DMS114 treated with DMSO at 0.1 percent for 48 hours (cell line): ENCODE measurements at regions not wholly inside any gene's neighbourhood (a gene's known extent, or its start where the extent isn't known, plus 50 kb on each side); places are given as distances from the start of the nearest gene placed in this dataset.

Source experiments
- DNase-seq: peaks from one replicate; lab custom pipeline; 2025; ENCODE audit not compliant: unreplicated experiment; lab: John Stamatoyannopoulos, UW

GRCh38 chr2:204220896-204221295 lies 284.3 kb downstream of the ICOS start:
- no peak for DNase-seq

- no peak for DNase-seq
Observed at GRCh38 chr2:204223046-204223445, 286.5 kb downstream of the ICOS start.

GRCh38 chr2:204223544-204223943 lies 287.0 kb downstream of the ICOS start:
- DNase-seq: no peak

- DNase-seq: no peak
Observed at GRCh38 chr2:204225671-204226073, 289.1 kb downstream of the ICOS start.

- DNase-seq: no peak
Observed at GRCh38 chr2:204226305-204226880, 289.8 kb downstream of the ICOS start.

- no peak for DNase-seq
Observed at GRCh38 chr2:204228169-204228886, 291.8 kb downstream of the ICOS start.

- no peak for DNase-seq
Observed at GRCh38 chr2:204234248-204234647, 297.7 kb downstream of the ICOS start.

GRCh38 chr2:204234879-204235278 lies 298.3 kb downstream of the ICOS start:
- no peak for DNase-seq

- no peak for DNase-seq
Observed at GRCh38 chr2:204237416-204237815, 300.9 kb downstream of the ICOS start.

GRCh38 chr2:204239411-204240165 lies 303.0 kb downstream of the ICOS start:
- DNase-seq: no peak

GRCh38 chr2:204240961-204241360 lies 304.3 kb upstream of the PARD3B start:
- no peak for DNase-seq

GRCh38 chr2:204249437-204249836 lies 295.8 kb upstream of the PARD3B start:
- DNase-seq: no peak

GRCh38 chr2:204250692-204251091 lies 294.6 kb upstream of the PARD3B start:
- DNase-seq: no peak

GRCh38 chr2:204251158-204251997 lies 293.9 kb upstream of the PARD3B start:
- no peak for DNase-seq

- DNase-seq: no peak
Observed at GRCh38 chr2:204251998-204252376, 293.3 kb upstream of the PARD3B start.

GRCh38 chr2:204255071-204255470 lies 290.2 kb upstream of the PARD3B start:
- no peak for DNase-seq

GRCh38 chr2:204255526-204255925 lies 289.7 kb upstream of the PARD3B start:
- DNase-seq: no peak

- DNase-seq: no peak
Observed at GRCh38 chr2:204257781-204258180, 287.5 kb upstream of the PARD3B start.

GRCh38 chr2:204258890-204259289 lies 286.4 kb upstream of the PARD3B start:
- no peak for DNase-seq

GRCh38 chr2:204260162-204260877 lies 285.0 kb upstream of the PARD3B start:
- peak; percentile 47 for DNase-seq

- DNase-seq: no peak
Observed at GRCh38 chr2:204260901-204261300, 284.4 kb upstream of the PARD3B start.
